RCC 7860 (cell line): ENCODE measurements at regions not wholly inside any gene's neighbourhood (a gene's known extent, or its start where the extent isn't known, plus 50 kb on each side); places are given as distances from the start of the nearest gene placed in this dataset.
"Not testable (repeated sequence)": the region's sequence is repeated elsewhere in the genome, so short reads cannot be mapped to it uniquely, and the experiment has no call there.

Source experiments
- DNase-seq: peaks from one replicate; pipeline ENCODE4 v3.0.0-alpha.2; 2015; ENCODE audit warnings: low spot score
- FAIRE-seq: peaks from 2 replicates; lab custom pipeline; 2012; peaks lifted over from hg19 to GRCh38; lab: Jason Lieb, UNC

- DNase-seq, FAIRE-seq: not testable (repeated sequence)
Measured at GRCh38 chr6:170087421-170087780, 203.5 kb downstream of the DLL1 start.

DNA sequence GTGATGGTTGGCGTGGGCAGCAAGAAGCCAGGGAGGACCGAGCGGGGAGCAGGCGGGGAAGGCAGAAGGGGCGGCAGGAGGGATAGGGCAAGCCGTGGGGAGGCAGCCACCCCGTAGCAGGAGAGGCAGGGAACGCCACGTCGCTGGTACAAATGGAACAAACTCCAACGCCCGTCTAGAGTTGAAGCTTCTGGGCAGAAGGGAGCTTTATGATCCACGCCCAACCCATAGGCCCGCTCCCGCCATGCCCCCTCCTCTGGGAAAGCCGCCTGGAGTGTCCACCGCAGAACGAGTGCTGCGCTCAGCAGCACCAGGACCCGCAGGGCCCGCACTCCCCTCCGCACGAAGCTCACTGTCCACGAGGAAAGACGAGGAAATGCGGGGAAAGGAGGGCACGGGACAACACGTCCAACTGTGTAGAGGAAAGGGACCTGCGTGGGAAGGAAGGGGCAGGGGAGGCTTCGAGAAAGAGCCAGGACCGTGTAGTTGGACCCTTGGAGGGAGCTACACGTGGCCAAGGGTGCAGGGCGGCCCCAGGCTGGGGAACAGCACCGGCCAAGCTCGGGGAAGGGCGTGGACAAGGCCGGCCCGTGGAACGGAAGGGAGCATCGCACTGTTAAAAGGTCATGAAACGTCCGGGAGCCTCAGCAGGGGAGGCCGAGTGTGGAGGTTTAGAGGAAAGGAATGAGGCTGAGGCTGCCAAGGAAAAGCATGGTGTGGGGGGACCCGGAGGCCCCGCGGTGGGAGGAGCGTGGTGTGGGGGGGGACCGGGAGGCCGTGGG lies 204.0 kb downstream of the DLL1 start:
- FAIRE-seq = no peak

GRCh38 chr6:170085475-170086401 lies 205.1 kb downstream of the DLL1 start:
- FAIRE-seq = no peak
- DNase-seq = no peak

More for the DNA sequence above, 204.0 kb downstream of the DLL1 start:
- no peak for DNase-seq

GRCh38 chr6:170084166-170084730 lies 206.6 kb downstream of the DLL1 start:
- FAIRE-seq (no peak), DNase-seq (no peak)

- DNase-seq (no peak), FAIRE-seq (no peak)
Measured at GRCh38 chr6:170083236-170084051, 207.4 kb downstream of the DLL1 start.

DNA sequence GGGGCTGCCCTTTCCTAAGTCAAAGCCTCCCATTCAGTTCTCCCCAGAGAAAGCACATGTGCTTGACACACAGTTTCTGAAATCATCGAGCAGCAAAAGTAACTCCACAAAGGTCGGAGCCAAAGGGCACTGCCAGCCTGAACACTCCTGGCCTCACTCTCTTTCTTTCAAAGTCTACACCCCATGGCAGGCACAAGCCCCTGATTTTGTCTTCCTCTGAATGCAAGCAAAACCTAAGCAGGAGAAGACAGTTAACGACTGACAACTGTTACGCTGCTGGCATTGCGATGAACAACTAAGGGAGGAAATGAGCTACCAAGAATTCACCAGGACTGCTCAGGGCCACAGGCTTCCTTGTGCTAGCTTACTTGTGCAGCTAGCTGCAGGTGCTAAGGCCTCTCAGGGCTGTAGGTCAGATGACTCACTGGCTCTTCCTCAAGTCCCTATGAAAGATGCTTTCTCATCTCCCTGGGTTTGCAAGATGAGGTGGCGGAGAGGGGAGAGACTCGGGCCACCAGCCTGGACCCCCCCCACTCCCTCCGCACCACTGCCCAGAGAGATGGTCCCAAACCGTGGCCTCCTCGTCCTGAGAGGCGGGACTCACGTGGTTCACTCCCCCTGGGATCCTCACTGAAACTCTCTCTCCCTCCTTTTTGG lies 208.2 kb downstream of the DLL1 start:
- FAIRE-seq = no peak
- no peak for DNase-seq

DNA sequence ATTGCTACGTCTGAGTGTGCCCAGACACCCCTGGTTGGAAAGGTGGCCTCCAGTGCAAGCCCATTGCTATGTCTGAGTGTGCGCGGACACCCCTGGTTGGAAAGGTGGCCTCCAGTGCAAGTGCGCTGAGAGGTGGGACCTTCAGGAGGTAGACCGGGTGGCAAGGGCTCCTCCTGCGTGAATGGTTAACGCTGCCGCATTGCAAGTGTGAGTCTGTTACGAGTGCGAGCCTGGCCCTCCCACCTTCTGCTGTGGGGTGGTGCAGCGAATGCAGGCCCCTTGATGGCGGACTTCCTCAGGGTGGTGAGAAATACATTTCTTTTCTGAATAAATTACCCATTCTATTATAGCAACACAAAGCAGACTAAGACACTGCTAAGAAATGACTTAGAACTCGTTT lies 208.8 kb downstream of the DLL1 start:
- no peak for DNase-seq

GRCh38 chr6:170081556-170081955 lies 209.3 kb downstream of the DLL1 start:
- DNase-seq = no peak
- no peak for FAIRE-seq

More for the DNA sequence above, 208.8 kb downstream of the DLL1 start:
- FAIRE-seq = no peak

- FAIRE-seq (no peak), DNase-seq (no peak)
Measured at GRCh38 chr6:170080828-170081371, 210.0 kb downstream of the DLL1 start.

DNA sequence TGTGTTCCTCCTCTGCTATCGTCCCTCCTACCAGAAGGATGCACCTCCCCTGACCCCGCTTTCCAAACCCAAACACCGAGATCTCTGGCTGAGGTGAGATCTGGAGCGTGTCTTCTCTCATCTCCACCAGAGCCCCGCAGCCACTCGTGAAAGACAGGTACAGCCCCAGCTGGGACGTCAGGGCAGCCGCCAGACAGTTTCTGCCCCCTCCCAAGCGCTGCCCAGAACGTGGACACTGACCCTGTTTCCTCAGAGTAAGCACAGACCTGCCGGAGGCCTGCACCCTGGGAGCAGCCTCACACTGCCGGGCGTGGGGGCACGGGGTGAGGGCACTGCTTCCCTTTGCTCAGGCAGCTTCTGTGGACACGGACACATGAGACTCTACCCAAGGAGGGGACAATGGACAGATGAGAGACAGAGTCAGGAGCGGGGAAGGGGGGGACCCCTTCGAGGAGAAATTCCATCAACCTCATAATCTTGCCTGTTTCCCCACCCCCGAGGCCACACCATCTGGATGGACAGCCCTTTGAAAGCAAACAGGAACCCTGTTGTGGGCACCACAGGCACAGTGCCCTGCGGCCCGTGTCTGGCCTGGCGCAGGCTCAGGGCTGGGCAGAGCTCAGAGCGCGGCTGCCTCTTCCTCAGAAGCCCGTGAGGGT lies 210.6 kb downstream of the DLL1 start:
- DNase-seq = no peak
- no peak for FAIRE-seq

- FAIRE-seq (no peak), DNase-seq (no peak)
Measured at GRCh38 chr6:170076466-170077165, 214.3 kb downstream of the DLL1 start.

DNA sequence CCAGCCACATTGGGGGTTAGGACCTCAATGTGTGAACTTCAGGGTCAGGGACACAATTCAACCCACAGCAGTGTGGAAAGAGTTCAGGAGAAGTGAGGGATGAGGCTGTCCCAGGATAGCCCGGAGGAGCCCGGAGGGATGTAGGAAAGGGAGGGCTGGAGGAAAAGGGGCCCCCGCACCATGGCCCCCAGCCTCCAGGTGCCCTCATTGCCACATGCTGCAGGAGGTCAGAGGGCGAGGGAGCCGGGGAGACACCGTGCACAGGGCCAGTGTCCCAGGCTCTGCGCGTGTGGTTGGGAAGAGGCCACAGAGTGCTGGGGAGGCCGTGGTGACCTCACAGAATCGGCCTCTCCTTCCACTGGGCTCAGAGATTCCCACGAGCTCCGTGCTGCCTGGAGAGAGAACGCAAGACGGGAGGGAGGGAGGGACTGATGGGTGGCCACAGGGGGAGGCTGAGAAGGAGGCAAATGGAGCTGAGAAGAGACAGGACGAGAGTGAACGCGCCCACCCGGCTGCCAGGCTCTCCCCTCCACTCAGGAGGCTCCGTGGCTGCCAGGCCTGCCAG lies 215.1 kb downstream of the DLL1 start:
- DNase-seq (no peak), FAIRE-seq (no peak)

- DNase-seq (no peak), FAIRE-seq (no peak)
Measured at GRCh38 chr6:170074907-170075306, 216.0 kb downstream of the DLL1 start.

- DNase-seq (no peak), FAIRE-seq (no peak)
Measured at GRCh38 chr6:170074435-170074834, 216.4 kb downstream of the DLL1 start.

DNA sequence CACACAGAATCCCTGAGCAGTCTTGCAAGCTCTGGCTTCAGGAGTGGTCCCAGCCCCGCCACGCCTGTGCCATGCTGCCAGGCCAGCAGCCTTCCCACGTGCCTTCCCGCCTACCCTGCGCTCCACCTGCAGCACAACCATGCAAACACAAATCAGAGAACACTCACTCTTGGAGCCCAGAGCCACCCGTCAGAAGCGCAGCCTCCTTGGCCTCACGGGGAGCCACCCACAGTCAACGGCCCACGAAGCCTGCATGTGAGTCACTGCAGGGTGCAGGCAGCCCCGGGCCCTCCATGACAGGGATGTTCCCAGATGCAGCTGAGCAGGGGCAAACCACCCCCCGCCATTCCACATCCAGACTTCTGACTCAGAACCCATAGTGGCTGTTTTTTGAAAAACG lies 217.0 kb downstream of the DLL1 start:
- FAIRE-seq (no peak), DNase-seq (no peak)

GRCh38 chr6:170072246-170072645 lies 218.6 kb downstream of the DLL1 start:
- DNase-seq (no peak), FAIRE-seq (no peak)

GRCh38 chr6:170069611-170070010 lies 221.3 kb downstream of the DLL1 start:
- FAIRE-seq (no peak), DNase-seq (no peak)

- no peak for FAIRE-seq
- DNase-seq = no peak
Measured at GRCh38 chr6:170068496-170068895, 222.4 kb downstream of the DLL1 start.
